SIG-M5 treated with dmso at 0.1 percent for 504 hours (cell line): ENCODE measurements at regions not wholly inside any gene's neighbourhood (a gene's known extent, or its start where the extent isn't known, plus 50 kb on each side); places are given as distances from the start of the nearest gene placed in this dataset.
A peak's percentile ranks its signal among the peaks of the same experiment; 100 is the strongest.

Experiments
- DNase-seq: peaks from one replicate; lab custom pipeline; 2025; ENCODE audit not compliant: unreplicated experiment; lab: John Stamatoyannopoulos, UW

DNA sequence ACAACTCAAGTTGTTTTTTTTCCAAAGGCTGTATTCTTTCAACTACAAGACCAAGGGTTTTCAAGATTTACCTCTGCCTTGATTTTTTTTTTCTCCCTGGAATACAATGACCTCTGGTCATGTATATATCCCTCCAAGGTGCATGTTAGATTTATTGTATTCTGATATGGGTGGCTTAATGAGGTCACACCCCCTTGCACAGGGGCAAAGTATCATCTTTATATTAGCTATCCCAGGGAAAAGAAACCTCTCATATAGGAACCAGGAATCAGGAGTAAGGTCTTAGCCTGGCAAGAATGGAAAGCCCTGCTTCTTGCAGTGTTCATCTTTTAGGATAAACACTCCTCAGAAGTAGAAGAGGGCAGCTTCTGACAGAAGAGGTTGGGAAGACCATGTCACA is 516.9 kb upstream of the TENM4 start:
- DNase-seq, result no peak

- no peak for DNase-seq
These were observed 515.2 kb upstream of the TENM4 start for GRCh38 chr11:79956061-79956460.

GRCh38 chr11:79953629-79954028 is 512.8 kb upstream of the TENM4 start:
- DNase-seq, result no peak

- no peak for DNase-seq
These were observed 509.9 kb upstream of the TENM4 start for GRCh38 chr11:79950741-79951140.

DNA sequence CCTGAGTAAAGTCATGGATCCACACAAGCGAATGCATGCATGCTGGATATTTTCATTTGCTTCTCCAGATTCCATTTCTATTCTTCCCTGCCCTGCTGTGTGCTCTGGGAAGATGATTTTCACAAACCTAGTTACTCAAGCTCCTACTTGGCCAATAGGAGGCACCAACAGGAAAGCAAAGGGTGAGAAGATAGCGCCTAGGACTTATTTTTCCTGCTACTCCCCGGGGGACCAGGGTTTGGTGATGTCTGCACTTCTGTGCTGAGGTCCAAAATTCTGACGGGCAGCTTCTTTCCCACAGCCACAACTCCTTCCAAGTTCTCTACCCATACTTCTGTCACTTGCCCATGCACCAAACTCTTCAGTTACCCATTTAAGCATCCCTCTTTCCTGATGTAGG is 509.3 kb upstream of the TENM4 start:
- DNase-seq, result no peak

GRCh38 chr11:79949574-79949973 is 508.7 kb upstream of the TENM4 start:
- no peak for DNase-seq

DNA sequence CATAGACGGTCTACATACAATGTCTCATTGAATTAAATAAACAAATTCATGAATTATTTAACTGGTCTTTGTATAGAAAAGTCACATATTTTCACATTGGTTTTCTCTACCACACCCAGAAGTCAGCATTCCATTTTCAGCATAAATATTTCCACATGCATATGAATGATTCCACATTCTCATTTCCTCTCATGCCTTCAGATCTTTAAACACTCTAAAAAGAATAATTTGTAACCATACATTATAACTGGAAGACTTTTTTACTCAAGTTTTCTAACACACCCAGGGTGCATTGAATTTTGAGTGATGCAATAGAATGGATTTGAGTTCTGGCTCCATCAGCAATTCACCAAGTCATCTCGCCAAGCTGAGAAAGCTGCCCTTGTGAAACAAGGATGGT is 501.8 kb upstream of the TENM4 start:
- DNase-seq, result no peak

DNA sequence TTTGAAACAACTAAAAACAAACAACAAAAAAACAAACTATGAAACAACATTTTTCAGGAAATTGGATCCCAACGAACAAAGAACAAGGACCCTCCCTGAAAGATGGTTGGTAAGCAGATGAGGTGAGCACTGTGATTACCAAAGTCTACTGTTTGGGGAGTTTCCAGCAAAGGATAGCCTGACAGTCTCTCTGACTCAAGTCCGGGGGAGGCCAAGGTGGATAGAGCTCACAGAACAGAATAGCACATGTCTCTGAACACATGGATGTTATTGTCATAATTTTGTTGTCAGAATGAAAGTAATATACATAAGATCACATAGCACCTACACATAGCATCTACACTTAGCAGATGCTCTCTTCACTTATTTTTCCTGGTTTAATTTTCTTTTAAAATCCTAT is 501.3 kb upstream of the TENM4 start:
- no peak for DNase-seq

DNA sequence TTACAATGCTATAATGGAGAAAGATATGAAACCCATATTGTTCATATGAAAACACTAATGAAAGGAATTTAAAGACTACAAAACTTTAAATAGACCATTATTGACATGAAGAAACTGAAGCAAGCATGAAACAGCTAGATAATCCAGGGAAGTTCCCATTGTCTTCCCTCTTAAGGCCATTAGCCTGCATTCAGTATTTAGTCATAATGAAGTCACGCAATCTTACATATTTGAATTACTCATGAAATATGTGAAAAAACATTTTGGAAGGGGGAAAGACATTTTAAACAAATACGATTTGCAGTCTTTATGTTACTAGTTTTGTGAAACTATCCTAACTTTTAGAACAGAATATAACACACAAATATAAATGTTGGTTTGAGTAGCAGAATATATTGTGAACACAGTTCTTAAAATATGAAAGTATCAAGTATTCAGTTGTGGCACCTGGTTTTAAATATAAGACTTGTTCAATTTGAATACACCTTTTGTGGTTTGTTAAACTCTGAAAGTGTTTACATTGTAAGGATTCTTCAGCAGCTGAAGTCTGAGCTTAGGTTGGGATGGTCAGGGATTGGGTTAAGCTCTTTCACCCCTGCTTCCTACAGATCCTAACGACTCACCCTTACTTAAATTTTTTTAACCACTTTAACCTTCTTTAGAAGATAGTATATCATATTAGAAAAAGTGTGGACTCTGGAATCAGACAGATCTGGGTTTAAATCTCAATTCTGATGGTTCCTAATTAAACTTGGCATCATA is 500.3 kb upstream of the TENM4 start:
- no peak for DNase-seq

DNA sequence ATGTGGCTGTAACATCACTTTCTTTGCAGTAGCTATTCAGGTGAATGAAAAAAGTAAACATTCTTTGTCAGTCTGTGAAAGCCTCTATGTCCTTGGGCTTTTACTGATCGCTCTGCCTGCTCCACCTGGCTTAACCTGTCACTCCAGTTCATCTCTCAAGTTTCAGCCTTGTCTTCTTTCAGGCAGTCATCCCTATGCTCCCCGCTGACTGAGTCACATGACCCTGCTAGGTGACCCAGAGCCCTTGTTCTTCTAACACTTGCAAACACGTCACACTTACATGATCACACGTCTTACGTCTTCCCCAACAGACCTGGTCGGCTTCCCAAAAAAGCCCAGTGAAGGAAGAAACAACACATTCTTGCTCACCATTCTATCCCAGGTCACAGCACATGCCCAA is 499.3 kb upstream of the TENM4 start:
- peak; percentile 35 for DNase-seq

DNA sequence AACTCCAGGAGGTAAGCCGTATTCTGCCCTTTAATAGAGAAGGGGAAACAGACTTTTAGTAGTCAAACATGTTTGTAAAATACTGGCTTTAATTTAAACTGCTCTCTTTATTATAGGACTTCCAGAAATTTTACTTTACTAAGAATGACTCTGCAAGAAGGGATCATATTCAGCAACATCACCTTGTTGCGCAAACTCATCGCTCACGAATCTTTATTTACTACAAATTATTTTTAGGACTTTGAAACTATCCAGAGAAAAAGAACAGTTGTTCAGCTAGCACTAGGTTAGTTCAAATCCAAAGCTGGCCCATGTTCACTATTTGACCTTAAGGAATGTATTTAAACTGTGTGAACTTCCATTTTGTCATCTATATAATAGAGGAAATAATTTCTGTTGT is 498.3 kb upstream of the TENM4 start:
- no peak for DNase-seq

DNA sequence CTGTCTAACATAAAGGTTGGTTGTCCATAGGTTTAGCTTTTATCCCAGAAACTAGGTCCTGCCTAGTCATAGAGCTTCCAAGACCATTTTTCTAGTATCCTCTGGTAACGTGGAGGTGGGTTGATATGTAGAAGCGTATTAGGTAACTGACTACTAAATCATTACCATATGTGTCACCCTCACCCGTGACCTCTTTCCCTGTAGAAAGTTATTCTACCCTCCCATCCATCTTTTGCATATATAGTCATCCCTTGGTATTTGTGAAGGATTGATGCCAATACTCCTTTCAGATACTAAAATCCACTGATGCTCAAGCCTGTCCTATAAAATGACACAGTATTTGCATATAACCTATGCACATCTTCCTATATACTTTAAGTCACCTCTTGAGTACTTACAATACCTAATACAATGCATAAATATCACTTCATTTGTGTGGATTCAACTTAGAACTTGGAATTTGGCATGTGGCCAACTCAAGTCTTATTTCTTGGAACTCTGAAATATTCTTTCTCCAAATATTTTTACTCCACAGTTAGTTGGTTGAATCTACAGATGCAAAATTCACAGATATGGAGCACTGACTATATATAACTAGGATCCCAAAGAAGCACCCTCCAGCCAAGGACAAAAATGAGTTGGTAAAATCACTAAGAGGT is 497.0 kb upstream of the TENM4 start:
- DNase-seq, result no peak

DNA sequence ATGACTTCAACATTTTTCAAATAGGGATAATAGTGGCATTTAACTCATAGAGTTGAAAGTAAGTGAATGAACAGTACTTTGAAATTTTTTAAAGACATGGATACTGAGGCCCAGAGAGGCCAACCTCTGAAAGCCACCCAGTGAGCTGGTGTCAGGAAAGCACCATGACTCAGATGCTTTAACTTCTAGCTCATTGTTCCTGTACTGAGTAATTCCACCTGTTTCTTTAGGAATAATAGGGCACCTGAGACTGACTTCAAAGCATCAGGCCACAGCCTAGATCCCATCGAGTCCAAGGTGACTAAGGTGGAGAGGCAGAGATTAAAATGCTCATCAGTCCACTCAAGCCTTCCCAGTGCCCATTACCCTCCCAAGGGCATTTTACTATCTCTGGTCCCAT is 491.8 kb upstream of the TENM4 start:
- no peak for DNase-seq

GRCh38 chr11:79931692-79932091 is 490.9 kb upstream of the TENM4 start:
- no peak for DNase-seq

GRCh38 chr11:79926707-79927106 is 485.9 kb upstream of the TENM4 start:
- DNase-seq, result no peak

GRCh38 chr11:79925570-79925969 is 484.7 kb upstream of the TENM4 start:
- DNase-seq, result no peak

DNA sequence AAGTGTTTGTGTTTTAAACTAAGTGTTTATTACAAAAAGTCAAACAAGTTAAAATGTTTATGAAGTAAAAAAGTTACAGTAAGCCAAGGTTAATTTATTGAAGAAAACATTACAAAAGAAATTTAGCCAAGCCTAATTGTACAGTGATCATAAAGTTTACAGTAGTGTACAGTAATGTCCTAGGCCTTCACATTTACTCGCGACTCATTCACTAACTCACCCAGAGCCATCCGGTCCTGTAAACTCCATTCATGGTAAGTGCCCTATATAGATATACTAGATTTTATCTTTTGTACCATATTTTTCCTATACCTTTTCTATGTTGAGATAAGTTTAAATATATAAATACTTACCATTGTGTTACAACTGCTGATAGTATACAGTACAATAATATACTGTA is 481.8 kb upstream of the TENM4 start:
- no peak for DNase-seq

- no peak for DNase-seq
These were observed 479.6 kb upstream of the TENM4 start for GRCh38 chr11:79920480-79920879.

- no peak for DNase-seq
These were observed 478.5 kb upstream of the TENM4 start for GRCh38 chr11:79919350-79919749.

DNA sequence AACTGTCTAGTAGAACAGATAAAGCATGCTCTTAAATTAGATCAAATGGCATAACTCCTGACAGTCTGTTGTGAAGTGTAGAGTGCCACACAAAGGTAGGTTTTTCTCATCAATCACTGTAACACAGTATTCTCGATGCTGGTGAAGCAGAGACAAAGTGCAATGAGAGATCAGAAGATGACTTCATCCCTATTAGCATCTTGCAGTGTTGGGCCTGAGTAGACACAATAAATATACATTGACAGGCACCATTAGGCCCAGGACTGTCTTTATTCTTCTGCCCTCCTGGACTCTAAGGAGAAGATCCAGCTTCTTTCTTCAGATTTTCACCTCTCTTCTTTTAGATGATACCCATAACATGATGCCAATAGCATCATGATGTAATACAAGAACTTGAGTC is 478.0 kb upstream of the TENM4 start:
- no peak for DNase-seq

DNA sequence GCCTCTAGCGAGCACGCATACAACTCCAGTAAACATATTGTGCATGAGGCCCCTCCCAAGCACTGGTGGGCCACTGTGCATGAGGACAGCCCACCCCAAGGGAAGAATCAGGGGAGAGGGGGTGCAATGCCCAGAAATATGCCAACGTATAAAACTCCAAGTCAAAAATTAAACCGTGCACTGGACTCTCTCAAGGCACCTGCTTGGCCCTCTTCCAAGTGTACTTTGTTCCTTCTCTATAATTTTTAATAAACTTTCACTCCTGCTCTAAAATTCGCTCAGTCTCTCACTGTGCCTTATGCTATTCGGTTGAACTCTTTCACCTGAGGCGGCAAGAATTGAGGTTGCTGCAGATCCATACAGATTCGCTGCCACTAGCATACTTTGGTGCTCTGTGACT is 465.3 kb upstream of the TENM4 start:
- no peak for DNase-seq

DNA sequence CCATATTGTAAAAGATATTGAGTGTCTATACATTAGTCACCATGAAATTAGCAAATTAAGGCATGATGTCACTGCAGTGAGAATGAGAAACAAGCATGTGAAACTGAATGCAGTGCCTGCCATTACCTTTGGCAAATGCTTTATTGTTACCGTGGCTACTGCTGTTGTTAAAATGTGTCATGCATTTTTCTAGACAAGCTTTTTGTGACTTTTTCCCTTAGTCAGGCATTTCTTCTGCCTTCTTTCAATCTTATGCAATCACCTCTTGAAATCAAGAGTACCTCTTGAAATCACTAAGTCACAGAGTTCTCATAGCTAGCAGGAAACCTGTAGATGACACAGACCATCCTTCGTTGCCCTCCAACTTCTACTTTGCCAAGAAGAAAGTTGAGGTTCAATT is 461.7 kb upstream of the TENM4 start:
- no peak for DNase-seq

DNA sequence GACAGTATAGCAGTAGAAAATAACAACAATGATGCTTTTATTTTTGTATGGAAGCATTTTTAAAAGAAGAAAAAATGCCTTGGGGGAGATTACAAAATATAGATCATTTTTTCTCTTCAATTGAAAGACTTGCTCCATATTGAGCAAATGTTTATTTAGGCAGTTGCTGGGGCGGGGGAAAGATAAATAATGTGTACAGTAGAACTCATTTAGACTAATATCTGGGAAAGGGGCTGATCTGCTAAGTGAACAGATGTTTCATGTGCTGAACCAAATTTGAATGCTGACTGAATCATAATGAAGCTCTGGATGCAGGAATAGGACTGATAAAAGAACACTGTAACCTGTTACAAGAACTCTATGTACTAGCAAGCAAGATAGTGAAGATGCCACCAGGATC is 457.1 kb upstream of the TENM4 start:
- no peak for DNase-seq
